ENCODE measurements at regions not wholly inside any gene's neighbourhood (a gene's known extent, or its start where the extent isn't known, plus 50 kb on each side); places are given as distances from the start of the nearest gene placed in this dataset.
"Not testable (repeated sequence)": the region's sequence is repeated elsewhere in the genome, so short reads cannot be mapped to it uniquely, and the experiment has no call there.

DNA sequence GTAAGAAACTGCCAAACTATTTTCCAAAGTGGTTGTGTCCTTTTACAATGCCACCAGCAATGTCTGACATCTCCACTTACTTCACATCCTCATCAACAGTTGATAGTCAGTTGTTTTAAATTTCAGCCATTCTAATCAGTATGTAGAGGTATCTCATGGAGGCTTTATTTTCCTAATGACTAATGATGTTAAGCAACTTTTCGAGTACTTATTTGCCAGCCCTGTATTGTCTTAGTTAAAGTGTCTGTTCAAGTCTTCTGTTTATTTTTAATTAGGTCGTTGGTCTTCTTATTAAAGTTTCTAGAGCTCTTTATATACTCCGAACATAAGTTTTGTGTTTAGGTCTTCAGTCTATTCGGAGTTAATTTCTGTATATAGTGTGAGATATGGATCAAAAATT, 54.9 kb upstream of the NBPF12 start:
- DNase-seq: not testable (repeated sequence)

DNA sequence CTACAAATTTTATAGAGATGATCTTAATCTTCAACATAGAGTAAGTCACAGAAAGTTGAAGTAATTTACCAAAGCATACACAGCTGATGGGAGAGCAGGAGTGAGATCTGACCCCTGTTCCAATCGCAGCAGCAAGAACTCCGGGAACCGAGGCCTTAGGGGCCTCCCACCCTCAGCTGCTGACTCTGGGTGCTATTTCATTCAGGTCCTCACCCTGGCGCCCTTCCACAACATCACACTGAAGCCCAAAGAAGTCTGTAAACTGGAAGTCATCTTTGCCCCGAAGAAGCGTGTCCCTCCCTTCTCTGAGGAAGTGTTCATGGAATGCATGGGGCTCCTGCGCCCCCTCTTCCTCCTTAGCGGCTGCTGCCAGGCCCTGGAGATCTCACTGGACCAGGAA, 57.0 kb upstream of the NBPF12 start:
- DNase-seq: not testable (repeated sequence)

DNA sequence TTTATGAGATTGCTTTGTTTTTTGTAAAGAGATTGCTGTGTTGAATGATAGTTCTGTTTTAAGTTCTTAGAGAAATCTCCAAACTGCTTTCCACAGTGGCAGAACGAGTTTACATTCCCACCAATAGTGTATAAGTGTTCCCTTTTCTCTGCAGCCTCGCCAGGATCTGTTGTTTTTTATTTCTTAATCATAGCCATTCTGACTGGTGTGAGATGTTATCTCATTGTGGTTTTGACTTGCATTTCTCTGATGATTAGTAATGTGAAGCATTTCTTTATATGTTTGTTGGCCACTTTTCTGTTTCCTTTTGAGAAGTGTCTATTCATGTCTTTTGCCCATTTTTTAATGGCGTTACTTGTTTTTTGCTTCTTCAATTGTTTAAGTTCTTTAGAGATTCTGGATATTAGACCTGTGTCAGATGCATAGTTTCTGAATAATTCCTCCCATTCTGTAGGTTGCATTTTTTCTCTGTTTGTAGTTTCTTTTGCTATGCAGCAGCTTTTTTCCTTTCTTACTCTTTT, 74.3 kb upstream of the NBPF12 start:
- DNase-seq: not testable (repeated sequence)

DNA sequence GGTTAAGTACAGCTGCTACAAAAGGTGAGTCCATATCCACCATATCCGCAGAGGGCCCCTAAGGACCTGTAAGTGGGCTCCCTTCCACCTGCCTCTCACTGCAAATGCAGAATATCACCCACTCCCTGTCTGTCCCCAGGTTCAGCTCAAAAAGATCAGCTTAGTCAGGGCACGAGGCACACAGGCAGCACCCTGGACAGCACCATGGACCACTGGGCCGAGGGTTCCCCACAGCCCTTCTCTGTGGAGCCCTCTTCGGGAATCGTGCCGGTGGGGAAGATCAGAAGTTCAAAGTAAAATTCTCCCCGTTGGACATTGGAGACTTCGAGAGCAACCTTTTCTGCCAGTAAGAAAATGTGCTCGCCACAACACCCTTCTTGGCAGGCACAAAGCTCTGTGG, 85.0 kb upstream of the NBPF12 start:
- not testable (repeated sequence) for DNase-seq

DNA sequence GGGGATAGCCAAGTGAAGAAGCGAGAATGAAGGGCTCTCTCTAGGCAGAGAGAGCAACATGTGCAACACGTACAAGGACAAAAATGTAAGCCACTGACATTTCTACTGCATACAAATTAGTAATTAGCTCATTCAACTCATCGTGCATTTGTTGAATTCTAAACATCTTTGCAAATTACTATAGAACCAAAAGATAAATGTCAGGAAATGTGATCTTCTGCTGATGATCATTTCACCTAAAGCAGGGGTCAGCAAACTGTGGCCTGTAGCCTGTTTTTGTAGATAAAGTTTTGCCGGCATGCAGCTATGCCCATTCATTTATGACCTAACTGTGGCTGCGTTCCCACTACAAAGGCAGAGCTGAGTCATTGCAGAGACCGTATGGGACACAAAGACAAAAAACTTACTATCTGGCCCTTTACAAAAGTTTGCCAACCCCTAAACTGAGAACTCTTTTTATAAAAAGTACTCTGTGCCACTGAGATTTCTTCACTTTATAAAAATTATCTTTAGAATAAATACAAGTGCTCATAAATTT, 87.7 kb upstream of the NBPF12 start:
- DNase-seq: not testable (repeated sequence)

DNA sequence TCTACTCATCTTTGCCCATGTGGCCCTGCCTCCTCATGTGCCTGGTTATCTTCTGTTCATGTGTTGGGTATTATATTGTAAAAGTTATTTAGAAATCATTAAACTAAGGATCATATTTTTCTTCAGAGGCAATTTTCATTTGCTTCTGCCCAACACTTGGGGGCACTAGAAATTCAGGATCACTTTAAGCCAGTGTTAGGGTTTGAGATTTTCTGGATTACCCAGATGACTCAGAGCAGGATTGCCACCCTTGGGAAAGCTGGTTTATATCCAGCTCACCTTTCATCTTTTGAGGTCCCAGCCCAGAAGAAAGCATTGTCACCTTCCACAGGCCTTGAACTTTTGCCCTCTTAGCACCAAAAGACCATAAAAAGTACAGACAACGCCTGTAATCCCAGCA, 99.4 kb upstream of the NBPF12 start:
- not testable (repeated sequence) for DNase-seq

DNA sequence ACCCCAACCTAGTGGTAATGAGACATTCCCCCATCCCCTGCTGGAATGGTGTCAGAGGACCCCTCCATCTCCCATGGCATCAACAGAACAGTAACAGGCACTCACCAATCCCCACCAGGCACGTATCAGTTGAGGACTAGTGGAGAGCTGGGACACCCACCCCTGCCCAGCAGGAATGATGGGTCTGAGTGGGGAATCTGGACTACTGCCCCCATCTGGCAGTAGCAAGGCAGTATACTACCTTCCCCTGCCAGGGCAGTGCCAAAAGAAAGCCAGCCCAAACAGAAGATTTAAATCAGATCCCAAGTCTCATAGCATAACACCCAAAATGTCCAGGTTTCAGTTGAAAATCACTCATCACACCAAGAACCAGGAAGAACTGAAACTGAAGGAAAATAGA, 111.2 kb upstream of the NBPF12 start:
- not testable (repeated sequence) for DNase-seq

DNA sequence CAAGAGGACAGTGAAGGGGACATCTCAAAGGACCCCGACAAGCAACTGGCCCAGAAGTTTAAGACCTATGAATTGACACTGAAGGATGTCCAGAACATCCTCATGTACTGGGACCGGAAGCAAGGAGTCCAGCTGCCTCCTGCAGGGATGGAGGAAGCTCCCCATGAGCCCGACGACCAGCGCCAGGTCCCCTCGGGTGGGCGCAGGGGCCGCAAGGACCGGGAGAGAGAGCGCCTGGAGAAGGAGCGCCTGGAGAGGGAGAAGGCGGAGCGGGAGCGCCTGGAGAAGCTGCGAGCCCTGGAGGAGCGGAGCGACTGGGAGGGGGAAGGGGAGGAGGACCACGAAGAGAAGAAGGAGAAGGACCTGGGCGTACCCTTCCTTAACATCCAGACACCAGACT, 143.9 kb upstream of the NBPF12 start:
- not testable (repeated sequence) for DNase-seq

DNA sequence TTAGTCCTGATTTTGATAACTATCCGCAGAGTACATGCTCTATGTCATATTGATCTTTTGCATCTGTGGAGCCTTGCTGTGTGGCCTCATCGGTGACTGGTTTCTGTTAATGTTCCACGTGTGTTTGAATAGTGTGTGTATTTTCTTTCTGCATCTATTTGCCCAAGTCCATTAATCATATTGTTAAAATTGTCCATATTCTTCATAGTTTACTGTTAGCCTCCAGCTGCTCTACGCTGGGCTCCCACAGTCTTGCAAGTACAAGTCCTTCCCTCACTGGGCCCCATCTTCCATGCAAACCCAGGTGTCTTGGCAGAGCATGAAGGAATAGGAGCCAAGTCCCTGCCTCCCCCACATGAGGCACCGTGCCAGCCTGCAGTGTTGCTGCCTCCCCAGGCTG, 145.4 kb upstream of the NBPF12 start:
- not testable (repeated sequence) for DNase-seq

DNA sequence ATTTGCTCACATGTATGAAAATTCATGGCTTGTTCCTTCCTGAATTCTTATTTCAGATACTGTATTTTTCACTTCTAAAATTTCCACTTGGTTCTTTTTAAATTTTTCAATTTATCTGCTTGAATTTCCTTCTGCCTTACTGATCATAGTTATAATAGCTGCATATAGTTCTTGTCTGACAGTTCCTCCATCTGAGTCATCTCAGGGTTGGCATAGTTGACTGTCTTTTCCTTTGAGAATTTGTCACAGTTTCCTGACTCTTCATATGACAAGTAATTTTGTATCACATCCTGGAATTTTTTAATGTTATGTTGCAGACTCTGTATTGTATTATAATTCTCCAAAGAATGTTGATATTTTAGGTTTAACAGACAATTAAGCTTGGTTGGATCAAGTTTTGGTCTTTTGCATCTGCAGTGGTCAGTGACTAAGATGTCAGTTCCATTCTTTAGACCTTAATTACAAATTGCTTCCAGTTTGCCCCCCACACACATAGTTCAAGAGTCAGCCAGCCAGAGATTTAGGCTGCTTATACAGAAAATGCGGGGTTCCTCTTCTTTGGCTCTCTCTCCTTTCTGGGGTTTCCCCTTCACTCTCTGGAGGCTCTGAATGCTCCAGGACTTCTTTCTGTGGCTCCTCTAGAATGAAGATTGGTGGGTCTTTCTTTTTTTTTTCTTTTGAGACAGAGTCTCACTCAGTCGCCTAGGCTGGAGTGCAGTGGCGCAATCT, 153.7 kb upstream of the NBPF12 start:
- not testable (repeated sequence) for DNase-seq

DNA sequence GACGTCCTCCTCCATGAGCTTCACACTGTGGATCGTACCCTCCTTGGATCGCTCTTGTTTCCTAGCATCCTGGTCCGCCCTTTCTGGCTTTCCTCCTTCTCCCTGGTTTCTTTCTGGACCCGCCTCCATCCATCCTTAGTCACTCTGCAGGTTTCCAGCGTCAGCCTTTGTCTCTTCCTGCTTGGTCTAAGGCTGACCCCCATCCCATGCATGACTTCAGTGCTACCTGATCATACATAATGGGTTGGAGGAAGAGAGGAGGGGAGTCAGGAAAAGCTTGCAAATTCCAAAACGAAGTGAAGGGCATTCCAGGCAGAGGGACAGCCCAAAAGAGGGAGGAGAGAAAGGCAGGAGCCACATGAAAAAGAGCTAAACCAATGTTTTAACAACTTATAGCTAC, 156.9 kb upstream of the NBPF12 start:
- DNase-seq: not testable (repeated sequence)

DNA sequence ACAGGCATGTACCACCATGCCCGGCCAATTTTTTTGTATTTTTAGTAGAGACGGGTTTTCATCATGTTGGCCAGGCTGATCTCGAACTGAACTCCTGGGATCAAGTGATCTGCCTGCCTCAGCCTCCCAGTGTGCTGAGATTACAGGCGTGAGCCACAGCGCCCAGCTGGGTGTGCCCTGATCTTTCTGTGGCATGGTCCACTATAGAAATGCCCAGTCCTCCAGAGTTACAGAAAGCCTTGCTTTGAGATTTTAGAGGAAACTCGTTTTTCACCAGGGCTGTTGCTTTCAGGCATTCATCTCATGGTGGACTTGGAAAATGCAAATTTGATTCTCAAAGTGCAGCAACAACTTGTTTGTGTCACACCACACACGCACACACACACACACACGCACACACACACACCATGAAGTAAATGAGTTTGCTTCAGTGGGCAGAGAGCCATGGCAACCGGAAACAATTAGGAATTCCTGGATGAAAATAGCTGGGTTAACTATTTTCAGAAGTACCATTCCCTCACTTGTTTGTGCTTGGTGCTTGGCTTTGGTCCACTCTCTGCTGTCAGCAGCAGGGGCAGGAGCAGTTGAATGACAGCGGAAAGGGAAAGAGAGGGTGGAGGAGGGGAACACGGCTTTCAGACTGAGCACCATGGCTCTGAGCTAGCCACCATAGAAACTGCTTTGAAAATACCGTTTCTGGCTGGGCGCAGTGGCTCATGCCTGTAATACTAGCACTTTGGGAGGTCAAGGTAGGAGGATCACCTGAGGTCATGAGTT, 160.1 kb upstream of the NBPF12 start:
- DNase-seq: not testable (repeated sequence)

DNA sequence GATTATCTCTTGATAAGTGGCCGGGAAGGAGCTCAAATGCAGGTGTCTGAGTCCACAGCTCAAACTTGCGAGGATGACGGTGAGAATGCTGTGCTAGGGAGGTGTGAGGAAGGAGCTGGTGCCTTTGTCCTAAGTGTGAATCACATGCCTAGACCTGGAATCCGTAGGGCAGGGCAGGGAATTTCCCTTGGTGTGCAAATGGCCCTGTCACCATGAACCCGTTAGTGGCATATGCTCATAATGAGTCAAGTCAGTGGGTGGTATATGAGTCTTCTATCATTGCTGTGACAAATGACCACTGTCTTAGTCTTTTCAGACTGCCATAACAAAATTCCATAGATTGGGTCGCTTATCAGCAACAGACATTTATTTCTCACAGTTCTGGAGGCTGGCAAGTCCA, 163.1 kb upstream of the NBPF12 start:
- not testable (repeated sequence) for DNase-seq

DNA sequence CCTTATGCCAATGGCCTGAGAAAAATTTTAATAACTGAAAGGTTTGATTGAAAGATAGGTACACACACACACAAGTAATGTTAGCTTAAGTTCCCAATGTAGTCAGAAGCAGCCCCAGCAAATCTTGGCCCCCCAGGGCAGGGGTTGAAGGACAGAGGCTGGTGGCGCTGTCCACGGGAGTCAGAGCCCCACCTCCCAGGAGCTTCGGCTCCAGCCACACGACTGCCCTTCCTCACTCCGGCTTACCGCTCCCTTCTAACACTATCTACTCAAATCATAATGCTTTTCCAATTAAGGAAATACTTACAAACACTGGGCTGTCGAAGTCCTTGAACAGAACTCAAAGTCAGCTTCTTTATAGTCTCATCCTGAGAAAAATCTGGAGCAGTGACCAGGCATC, 163.9 kb upstream of the NBPF12 start:
- not testable (repeated sequence) for DNase-seq

DNA sequence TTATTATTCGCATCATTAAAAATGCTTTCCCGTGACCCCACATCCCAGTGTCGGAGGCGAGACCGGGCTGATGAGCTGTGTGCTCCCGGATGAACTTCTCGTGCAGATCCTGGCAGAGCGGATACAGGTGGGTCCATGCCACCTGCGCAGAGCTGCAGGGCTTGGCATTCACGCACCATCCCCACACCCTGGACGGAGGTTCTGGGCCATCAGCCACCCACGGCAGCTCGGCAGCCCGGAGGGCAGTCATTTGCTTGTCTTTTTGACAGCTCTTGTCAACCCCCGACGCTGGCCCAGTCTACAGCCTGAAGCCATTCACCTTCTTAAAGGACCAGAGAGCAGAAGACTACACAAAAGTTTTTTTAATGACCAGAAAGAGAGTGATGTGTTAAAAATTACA, 166.7 kb upstream of the NBPF12 start:
- not testable (repeated sequence) for DNase-seq

DNA sequence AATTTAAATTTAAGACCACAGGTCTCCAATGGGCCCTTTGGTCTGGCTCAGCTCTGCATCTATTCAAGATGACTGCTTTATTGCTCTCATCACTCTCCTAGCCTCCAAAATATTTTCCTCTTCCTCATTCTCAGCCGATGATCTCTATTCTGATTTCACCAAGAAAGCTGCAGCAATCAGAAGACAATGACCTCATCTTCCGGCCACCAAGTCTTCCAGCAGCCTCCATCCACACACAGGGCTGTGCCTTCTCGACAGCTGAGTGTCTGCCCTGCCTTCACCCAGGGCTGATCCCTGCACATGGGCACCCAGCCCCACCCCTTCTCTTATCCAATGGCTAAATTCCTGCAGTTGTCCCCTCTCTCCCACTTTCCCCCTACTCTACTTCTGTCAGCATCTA, 167.1 kb upstream of the NBPF12 start:
- DNase-seq: not testable (repeated sequence)

DNA sequence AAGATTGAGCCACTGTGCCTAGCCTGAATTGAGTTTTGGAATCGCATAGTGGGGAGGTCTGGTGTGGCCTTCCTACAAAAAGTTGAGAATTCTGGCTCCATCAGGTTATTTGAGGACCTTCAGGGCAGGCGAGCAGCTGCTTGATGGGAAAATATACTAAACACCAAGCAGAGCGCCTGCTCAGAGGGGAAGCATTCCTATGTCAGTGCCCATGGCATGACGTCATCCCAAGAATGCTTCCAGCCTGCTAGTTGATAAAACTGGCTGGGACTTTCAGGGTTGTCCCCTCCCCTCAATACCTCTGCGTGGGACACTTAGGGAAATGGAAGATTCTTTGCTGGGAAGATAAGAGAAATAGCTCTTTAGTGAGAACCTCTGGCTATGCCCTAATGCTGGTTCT, 174.9 kb upstream of the NBPF12 start:
- DNase-seq: not testable (repeated sequence)

DNA sequence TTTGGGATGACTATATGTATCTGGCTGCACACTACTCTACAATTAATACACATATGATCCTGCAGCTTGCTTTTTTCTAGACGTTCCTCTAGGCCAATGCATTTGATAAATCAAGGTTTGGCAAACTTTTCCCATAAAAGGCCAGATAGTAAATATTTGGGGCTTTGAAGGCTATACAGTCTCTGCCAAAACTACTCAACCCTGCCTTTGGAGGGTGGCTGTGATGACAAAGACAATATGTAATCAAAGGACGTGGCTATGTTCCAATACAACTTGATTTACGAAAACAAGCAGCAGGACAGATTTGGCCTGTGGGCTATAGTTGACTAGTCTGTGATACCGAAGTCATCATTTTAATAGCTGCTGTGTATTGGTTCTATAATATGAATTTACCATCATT, 181.3 kb upstream of the NBPF12 start:
- not testable (repeated sequence) for DNase-seq

DNA sequence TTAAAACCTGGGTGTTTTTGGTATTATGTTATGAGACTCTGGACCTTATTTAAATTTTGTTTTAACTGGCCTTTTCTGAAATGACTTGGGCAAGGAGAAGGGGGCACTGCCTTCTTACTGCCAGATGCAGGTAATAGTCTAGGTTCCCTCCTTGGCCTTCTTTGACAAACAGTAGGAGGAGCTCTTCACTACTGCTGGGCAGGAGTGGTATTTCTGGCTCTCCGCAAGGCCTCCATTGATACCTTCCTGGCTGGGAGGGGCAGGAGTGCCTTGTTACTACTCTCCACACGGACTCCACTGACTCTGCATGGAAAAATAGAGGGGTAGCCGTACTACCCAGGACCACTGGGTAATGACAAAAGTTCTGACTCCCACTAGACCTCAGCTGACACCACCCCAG, 189.4 kb upstream of the NBPF12 start:
- DNase-seq: not testable (repeated sequence)

DNA sequence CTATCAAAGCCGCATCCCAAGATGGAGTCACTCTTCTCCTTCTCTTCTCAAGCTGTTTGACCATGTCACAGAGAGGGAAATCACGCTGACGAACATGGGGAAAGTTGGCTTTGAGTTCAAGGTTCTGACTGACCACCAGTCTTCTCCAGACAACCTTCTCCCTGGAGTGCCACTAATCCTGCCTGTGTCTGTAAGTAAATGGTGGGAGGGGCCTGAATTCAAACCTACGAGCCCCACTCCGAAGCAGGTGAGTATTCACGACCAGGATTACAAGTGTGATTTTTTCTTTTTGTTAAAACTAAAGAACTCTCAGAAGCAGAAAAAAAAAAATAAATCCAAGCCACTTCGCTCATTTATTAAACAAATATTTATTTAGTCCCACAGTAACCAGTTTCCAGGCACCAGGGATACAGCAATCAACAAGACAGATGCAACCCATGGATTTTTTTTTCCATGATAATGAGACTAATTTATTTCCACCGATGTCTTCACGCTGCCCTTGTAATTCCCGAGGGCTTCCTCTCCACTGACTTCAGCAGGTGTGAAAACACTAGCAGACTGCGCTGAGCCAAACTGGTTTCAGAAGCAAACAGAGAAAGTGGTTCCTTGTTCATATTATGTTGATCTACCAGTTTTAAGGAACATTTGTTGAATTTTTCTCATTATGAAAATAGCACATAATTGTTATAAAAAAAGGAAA, 206.0 kb upstream of the NBPF12 start:
- not testable (repeated sequence) for DNase-seq

DNA sequence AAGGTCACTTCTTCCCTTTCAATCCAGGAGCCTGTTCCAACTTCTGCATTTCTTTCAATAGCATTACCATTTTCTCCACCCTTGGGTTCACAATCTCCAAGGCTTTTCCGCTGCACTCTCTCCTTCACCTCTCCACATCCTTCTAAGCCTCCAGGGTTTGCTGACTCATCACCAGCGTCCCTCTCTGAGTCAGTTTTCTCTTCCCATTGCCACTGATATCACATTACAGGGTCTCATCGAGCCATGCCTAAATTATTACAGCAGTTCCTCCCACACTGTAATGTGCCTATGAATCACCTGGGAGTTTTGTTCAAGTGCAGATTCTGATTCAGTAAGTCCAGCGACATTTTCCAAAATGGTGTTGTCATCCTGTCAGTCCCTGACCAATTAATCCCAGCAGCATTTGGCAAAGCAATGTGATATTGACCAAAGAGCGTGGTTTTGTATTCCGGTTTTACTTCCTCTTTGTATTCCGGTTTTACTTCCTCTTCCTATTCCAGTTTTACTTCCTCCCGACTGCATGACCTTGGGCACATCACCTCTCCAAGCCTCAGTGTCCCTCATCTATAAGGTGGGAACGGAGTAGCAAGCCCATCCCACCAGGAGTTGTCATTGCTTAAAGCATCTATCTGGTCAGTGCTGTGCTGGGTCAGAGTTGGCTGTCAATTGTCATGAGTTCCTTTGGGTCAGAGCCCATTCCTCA, 208.3 kb upstream of the NBPF12 start:
- not testable (repeated sequence) for DNase-seq

DNA sequence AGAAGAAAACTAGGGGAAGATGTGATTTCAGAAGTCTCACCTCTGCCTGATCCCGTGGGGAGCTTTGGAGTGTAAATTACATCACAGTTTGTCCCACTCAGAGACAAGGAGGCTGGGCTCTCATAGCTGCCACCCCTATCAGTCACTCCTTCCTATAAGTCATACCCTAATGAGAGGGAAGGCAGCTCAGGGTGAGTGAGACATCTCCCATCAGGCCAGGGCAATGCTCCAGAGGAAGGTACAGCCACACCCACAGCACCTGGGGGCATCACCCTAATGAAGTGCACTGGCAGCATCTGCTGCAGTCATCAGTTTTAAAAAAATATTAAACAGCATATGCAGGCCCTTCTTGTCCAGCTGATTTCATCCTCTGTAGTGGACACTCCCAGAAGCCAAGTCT, 223.1 kb upstream of the NBPF12 start:
- not testable (repeated sequence) for DNase-seq

Measured in NCI-H2171 (cell line).